Caco-2 (cell line): ENCODE measurements at regions not wholly inside any gene's neighbourhood (a gene's known extent, or its start where the extent isn't known, plus 50 kb on each side); places are given as distances from the start of the nearest gene placed in this dataset.

Source experiments
- BruUV-seq: library from RNA; stranded (reverse); fragments of 400-500 nt; replicated peaks from 2 replicates; lab custom pipeline; 2021; lab: Mats Ljungman, UMichigan
- CTCF ChIA-PET: fragments of 300-600 bp; sonication (Branson Sonifier 250); formaldehyde crosslinking; loops from one replicate; lab custom pipeline; 2022; ENCODE audit warnings: antibody characterized with exemption; lab: Charles Lee
- POLR2A ChIA-PET: fragments of 300-600 bp; sonication (Branson Sonifier 250); formaldehyde crosslinking; loops from one replicate; lab custom pipeline; 2022; ENCODE audit warnings: antibody characterized with exemption; lab: Charles Lee
- DNase-seq, 2 experiments: peaks; one replicate each; pipeline versions ENCODE4 v3.0.0 to v3.0.0-alpha.2; 2020 to 2022
- H3K27me3 ChIP-seq: replicated peaks from 2 replicates; pipeline ENCODE4 v1.6.0; 2011; ENCODE audit warnings: low read length; ENCODE audit not compliant: control insufficient read depth, insufficient read depth
- H3K36me3 ChIP-seq: 2 replicates; pipeline ENCODE4 v1.5.1; 2011; ENCODE audit warnings: low read length; ENCODE audit not compliant: control insufficient read depth, insufficient read depth
- H3K4me1 ChIP-seq: fragments of 250-450 bp; sonication (Bioruptor Pico); 2 replicates; pipeline ENCODE4 v1.5.1; 2020; ENCODE audit warnings: mild to moderate bottlenecking
- H3K4me3 ChIP-seq: 2 replicates; pipeline ENCODE4 v1.5.1; 2011; ENCODE audit warnings: low read depth, mild to moderate bottlenecking, control low read depth, low read length
- H3K9me3 ChIP-seq: fragments of 250-450 bp; sonication (Bioruptor Pico); 2 replicates; pipeline ENCODE4 v1.5.1; 2020; ENCODE audit warnings: mild to moderate bottlenecking, moderate library complexity
- H3K27ac Mint-ChIP-seq: one replicate; pipeline ENCODE4 v1.8.0; 2022; ENCODE audit warnings: mixed read lengths; ENCODE audit not compliant: unreplicated experiment
- H3K27me3 Mint-ChIP-seq: one replicate; pipeline ENCODE4 v1.8.0; 2022; ENCODE audit warnings: mixed read lengths; ENCODE audit not compliant: insufficient read depth, unreplicated experiment
- H3K36me3 Mint-ChIP-seq: one replicate; pipeline ENCODE4 v1.8.0; 2022; ENCODE audit warnings: mild to moderate bottlenecking, mixed read lengths; ENCODE audit not compliant: insufficient read depth, unreplicated experiment
- H3K4me1 Mint-ChIP-seq: one replicate; pipeline ENCODE4 v1.8.0; 2022; ENCODE audit warnings: low read depth, mixed read lengths; ENCODE audit not compliant: unreplicated experiment
- H3K4me3 Mint-ChIP-seq: one replicate; pipeline ENCODE4 v1.8.0; 2022; ENCODE audit warnings: mild to moderate bottlenecking, moderate library complexity, mixed read lengths; ENCODE audit not compliant: unreplicated experiment
- H3K9me3 Mint-ChIP-seq: one replicate; pipeline ENCODE4 v1.8.0; 2022; ENCODE audit warnings: mixed read lengths; ENCODE audit not compliant: unreplicated experiment
- intact Hi-C: fragments of 100-400 bp; cut with micrococcal nuclease; formaldehyde crosslinking; loops from one replicate; pipeline ENCODE4 v1.10.0; 2022; ENCODE audit not compliant: unreplicated experiment
- TF ChIP-seq, protein P1 (sequence below), 2 experiments: fragments of 200-600 bp in 1 of 2; IDR thresholded peaks; 1 replicate in 1 of 2; 2 replicates in 1 of 2; pipeline versions ENCODE4 v1.5.1 to v1.8.0; 2011 to 2022; ENCODE audit warnings: antibody characterized with exemption in 1 of 2, control low read depth in 1 of 2, inconsistent platforms in 1 of 2, low read depth in 1 of 2, low read length in 1 of 2, mild to moderate bottlenecking in 1 of 2, moderate library complexity in 1 of 2; ENCODE audit not compliant: insufficient read depth in 1 of 2, severe bottlenecking in 1 of 2, unreplicated experiment in 1 of 2

DNA sequence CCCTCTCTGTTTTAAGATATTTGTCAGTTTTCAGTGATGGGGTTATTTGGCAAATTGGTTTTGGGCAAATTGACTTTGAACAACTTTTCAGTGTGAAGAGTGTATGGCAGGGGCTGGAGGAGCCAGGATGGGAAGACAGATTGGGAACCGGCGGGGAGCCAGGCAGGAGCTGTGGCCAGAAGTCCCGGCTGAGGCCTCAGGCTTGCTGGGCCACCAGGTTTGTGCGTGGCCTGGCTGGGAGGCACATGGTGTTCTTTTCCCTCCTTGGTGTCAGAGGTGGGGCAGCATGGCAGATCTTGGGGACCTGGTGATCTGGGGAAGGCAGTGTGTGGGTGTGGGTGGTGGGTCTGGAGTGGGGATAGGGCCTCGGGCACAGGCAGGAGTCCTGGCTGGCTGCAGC is 61.1 kb downstream of the SLC25A47 start:
- Mint-ChIP-seq H3K36me3 (peaks cover 5% of the 10 kb centered on the region), H3K27ac (no peak overlapping the region), H3K27me3 (no peaks in the 10 kb centered on the region), H3K4me1 (no peaks in the 10 kb centered on the region), H3K9me3 (no peaks in the 10 kb centered on the region), H3K4me3 (no peak overlapping the region)
- intact Hi-C loops = loop anchor here (10.0 kb wide), 2 partner anchors 521 to 1241 kb away; partner anchors contain the start of gene RTL1
- Histone ChIP-seq H3K36me3 (no peaks in the 10 kb centered on the region), H3K27me3 (no peaks in the 10 kb centered on the region), H3K4me3 (no peak overlapping the region), H3K9me3 (no peaks in the 10 kb centered on the region), H3K4me1 (0 out of 2 replicates have a peak, but pooled peaks cover 8% of the 10 kb centered on the region)
- DNase-seq = no peak
- ChIA-PET CTCF (interaction anchor here (0.6 to 4.0 kb wide), 3 partner anchors 37 to 262 kb away, joined by 3 to 64 read pairs (median 3); no protein-coding TSS in a partner anchor), POLR2A (no interaction called here)
- BruUV-seq = no TSS peak
- TF ChIP-seq, protein P1, sequence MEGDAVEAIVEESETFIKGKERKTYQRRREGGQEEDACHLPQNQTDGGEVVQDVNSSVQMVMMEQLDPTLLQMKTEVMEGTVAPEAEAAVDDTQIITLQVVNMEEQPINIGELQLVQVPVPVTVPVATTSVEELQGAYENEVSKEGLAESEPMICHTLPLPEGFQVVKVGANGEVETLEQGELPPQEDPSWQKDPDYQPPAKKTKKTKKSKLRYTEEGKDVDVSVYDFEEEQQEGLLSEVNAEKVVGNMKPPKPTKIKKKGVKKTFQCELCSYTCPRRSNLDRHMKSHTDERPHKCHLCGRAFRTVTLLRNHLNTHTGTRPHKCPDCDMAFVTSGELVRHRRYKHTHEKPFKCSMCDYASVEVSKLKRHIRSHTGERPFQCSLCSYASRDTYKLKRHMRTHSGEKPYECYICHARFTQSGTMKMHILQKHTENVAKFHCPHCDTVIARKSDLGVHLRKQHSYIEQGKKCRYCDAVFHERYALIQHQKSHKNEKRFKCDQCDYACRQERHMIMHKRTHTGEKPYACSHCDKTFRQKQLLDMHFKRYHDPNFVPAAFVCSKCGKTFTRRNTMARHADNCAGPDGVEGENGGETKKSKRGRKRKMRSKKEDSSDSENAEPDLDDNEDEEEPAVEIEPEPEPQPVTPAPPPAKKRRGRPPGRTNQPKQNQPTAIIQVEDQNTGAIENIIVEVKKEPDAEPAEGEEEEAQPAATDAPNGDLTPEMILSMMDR (IDR thresholded peaks at IDR 0.05; ENCODE audit: insufficient read depth in 1 of 2, low read depth in 1 of 2, low read length in 1 of 2, severe bottlenecking in 1 of 2, unreplicated experiment in 1 of 2) = no peak

DNA sequence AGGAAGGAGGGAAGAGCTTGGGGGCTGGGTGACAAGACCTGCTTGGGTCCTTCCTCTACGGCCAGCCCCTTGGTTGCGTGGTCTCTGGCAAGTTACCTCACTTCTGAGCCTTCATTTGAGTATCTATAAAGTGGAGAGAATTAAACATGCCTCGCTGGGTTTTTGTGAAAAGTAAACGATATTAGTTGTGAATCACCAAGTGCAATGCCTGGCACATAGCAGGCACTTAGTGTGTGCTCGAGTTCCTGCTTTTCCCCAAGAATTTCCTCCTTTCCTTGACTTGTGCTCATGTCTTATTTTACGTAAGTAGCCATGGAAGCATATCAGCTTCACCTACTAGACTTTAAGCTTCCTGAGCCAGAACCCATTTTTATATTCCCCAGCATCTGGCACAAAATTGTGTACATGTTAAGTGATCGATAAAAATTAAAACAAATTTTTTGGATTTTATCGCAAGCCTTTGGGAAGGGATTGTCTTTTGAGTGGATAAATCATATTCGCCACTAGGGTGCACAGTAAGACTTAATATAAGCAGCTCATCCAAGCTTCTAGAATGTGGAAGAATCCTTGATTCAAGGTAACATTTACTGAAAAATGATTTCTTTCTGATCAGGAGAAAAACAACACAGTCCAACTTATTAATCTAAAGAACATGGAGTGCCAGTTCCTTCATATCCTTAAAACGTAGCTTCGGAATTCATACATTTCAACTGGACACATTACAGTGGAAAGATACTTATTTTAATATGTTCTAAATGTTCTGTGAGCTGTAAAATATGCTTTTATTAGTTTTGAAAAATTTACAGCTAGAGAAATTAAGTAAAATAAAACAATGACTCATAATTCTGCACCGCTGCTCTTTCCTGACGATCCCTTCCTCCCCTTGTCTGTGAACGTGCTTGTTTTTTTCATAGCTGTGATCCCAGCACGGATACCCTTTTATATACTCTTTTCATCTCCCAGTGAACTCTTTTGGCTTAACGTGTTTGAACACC is 62.0 kb downstream of the SLC25A47 start:
- BruUV-seq = no TSS peak
- intact Hi-C loops = loop anchor here (1.0 to 10.0 kb wide), 3 partner anchors 35 to 1240 kb away; partner anchors contain the start of gene RTL1
- H3K27me3 ChIP-seq = no peaks in the 10 kb centered on the region
- H3K9me3 ChIP-seq = no peaks in the 10 kb centered on the region
- POLR2A ChIA-PET = no interaction called here
- H3K4me3 ChIP-seq = no peak overlapping the region
- CTCF ChIA-PET = interaction anchor here (0.5 to 4.0 kb wide), 12 partner anchors 33 to 1233 kb away, joined by 3 to 64 read pairs (median 4); no protein-coding TSS in a partner anchor
- Mint-ChIP-seq H3K9me3 (no peaks in the 10 kb centered on the region), H3K4me1 (no peaks in the 10 kb centered on the region), H3K4me3 (no peak overlapping the region), H3K36me3 (peaks cover 5% of the 10 kb centered on the region), H3K27me3 (no peaks in the 10 kb centered on the region), H3K27ac (no peak overlapping the region)
- no peaks in the 10 kb centered on the region for H3K36me3 ChIP-seq
- DNase-seq = peak in 1 of 2 experiments; percentile 34
- H3K4me1 ChIP-seq = 0 out of 2 replicates have a peak, but pooled peaks cover 8% of the 10 kb centered on the region
- TF ChIP-seq, protein P1 (IDR thresholded peaks at IDR 0.05; ENCODE audit: insufficient read depth in 1 of 2, low read depth in 1 of 2, low read length in 1 of 2, severe bottlenecking in 1 of 2, unreplicated experiment in 1 of 2) = peak; percentile 50 to 55

DNA sequence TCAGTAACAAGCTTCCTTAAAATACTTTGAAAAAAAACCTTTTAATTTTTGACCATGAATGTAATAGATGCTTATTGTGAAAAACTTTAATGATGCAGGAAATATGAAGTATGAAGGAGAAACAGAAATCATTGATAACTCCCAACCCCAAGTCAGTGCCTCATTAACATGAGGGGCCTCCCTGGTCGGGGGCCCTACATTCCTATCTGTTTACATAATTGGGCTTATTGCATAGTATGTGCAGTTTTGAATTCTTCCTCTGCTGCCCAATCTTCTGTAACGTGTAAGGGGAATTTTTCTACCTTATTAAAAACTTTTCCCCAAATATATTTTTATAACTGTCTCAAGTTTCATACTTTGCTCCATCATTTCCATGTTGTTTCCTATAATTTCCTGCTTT is 63.0 kb downstream of the SLC25A47 start:
- H3K4me3 Mint-ChIP-seq = no peak overlapping the region
- no peaks in the 10 kb centered on the region for H3K27me3 ChIP-seq
- H3K36me3 Mint-ChIP-seq = peaks cover 5% of the 10 kb centered on the region
- no peaks in the 10 kb centered on the region for H3K36me3 ChIP-seq
- H3K27me3 Mint-ChIP-seq = no peaks in the 10 kb centered on the region
- 0 out of 2 replicates have a peak, but pooled peaks cover 8% of the 10 kb centered on the region for H3K4me1 ChIP-seq
- no peaks in the 10 kb centered on the region for H3K9me3 Mint-ChIP-seq
- POLR2A ChIA-PET = no interaction called here
- H3K9me3 ChIP-seq = no peaks in the 10 kb centered on the region
- H3K27ac Mint-ChIP-seq = no peak overlapping the region
- DNase-seq = no peak
- TF ChIP-seq, protein P1 (IDR thresholded peaks at IDR 0.05; ENCODE audit: insufficient read depth in 1 of 2, low read depth in 1 of 2, low read length in 1 of 2, severe bottlenecking in 1 of 2, unreplicated experiment in 1 of 2) = no peak
- no TSS peak for BruUV-seq
- CTCF ChIA-PET = interaction anchor here (0.9 to 4.0 kb wide), 7 partner anchors 32 to 267 kb away, joined by 3 to 64 read pairs (median 4); no protein-coding TSS in a partner anchor
- intact Hi-C loops = loop anchor here (10.0 kb wide), 2 partner anchors 519 to 1239 kb away; partner anchors contain the start of gene RTL1
- no peak overlapping the region for H3K4me3 ChIP-seq
- peaks cover 5% of the 10 kb centered on the region for H3K4me1 Mint-ChIP-seq
